Ishikawa (cell line): ENCODE measurements at regions not wholly inside any gene's neighbourhood (a gene's known extent, or its start where the extent isn't known, plus 50 kb on each side); places are given as distances from the start of the nearest gene placed in this dataset.

ENCODE experiments used
- CEBPB ChIP-seq: IDR thresholded peaks from 2 replicates; pipeline ENCODE4 v1.6.1; 2012
- MAX ChIP-seq: IDR thresholded peaks from 2 replicates; pipeline ENCODE4 v1.6.1; 2012
- USF1 ChIP-seq: IDR thresholded peaks from 2 replicates; pipeline ENCODE4 v1.6.1; 2012
- ZBTB7A ChIP-seq: IDR thresholded peaks from 2 replicates; pipeline ENCODE4 v1.6.1; 2012; ENCODE audit warnings: low read depth

- TF ChIP-seq MAX (no peak), USF1 (no peak), CEBPB (no peak), ZBTB7A (no peak)
These were observed 357.4 kb downstream of the SHQ1 start for GRCh38 chr3:72490688-72491435.
